ENCODE measurements at regions not wholly inside any gene's neighbourhood (a gene's known extent, or its start where the extent isn't known, plus 50 kb on each side); places are given as distances from the start of the nearest gene placed in this dataset.

DNA sequence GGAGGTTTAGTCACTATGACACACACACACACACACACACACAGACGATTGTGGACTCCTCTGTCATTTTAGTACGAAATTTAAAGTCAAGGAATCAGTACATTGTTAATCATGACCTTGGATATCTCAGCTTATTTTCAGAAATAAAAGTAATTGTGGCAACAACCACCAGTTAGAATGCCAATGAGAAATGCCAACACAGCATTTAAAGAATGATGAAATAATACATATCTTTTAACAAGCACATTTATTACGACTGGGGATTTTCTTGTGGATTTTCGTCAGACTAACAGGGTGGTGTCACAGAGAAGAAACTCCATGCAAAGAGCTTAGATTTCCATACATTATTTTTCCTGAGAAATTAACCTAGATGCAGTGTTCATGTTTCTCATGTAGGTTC lies 1289.4 kb downstream of the AACS start:
- Histone ChIP-seq H3K9me3 (peaks cover 0 to 39% (median 13%) of the 10 kb centered on the region in 8 donors), H3K4me3 (no peak overlapping the region), H3K4me1 (no peaks in the 10 kb centered on the region), H3K36me3 (no peaks in the 10 kb centered on the region), H3K27me3 (replicated peaks in 1 of 7) (no peaks in the 10 kb centered on the region), H3K27ac (no peak overlapping the region)
- DNase-seq: no peak
- TF ChIP-seq POLR2AphosphoS5 (IDR thresholded peaks at IDR 0.05) (no peak), POLR2A (IDR thresholded peaks at IDR 0.05) (no peak)
- TF ChIP-seq, protein P1, sequence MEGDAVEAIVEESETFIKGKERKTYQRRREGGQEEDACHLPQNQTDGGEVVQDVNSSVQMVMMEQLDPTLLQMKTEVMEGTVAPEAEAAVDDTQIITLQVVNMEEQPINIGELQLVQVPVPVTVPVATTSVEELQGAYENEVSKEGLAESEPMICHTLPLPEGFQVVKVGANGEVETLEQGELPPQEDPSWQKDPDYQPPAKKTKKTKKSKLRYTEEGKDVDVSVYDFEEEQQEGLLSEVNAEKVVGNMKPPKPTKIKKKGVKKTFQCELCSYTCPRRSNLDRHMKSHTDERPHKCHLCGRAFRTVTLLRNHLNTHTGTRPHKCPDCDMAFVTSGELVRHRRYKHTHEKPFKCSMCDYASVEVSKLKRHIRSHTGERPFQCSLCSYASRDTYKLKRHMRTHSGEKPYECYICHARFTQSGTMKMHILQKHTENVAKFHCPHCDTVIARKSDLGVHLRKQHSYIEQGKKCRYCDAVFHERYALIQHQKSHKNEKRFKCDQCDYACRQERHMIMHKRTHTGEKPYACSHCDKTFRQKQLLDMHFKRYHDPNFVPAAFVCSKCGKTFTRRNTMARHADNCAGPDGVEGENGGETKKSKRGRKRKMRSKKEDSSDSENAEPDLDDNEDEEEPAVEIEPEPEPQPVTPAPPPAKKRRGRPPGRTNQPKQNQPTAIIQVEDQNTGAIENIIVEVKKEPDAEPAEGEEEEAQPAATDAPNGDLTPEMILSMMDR (IDR thresholded peaks at IDR 0.05 in 8 of 11, conservative IDR thresholded peaks at IDR 0.05 in 3 of 11): no peak
- WGBS, 5 donors: 61 to 80% (median 69%) methylated on average over 4 of the region's 4 CpGs
- intact Hi-C loops (cut with DNase I; ENCODE audit: low total_unique reads): no loop called here

DNA sequence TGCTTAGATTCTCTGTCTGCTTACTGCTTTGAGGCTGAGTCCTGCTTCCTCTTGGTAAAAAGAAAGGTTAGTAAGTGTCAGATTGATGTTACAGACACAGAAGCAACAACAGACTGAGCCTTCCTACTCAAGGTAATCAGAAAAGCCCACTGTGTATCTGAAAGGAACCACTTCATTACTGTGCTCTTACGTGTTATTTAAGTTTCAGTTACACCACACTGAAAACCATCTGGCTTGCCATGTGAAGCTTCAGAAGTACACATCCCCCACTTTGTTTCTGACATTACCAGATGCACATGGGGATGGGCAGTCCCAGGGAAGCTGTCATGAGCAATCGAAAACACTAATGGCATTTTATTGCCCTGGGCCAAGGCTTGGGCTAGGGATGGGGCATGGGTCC lies 1290.1 kb downstream of the AACS start:
- no peaks in the 10 kb centered on the region for H3K4me1 ChIP-seq
- 72 to 85% (median 76%) methylated on average over 2 of the region's 2 CpGs for whole genome bisulfite sequencing, 5 donors

DNA sequence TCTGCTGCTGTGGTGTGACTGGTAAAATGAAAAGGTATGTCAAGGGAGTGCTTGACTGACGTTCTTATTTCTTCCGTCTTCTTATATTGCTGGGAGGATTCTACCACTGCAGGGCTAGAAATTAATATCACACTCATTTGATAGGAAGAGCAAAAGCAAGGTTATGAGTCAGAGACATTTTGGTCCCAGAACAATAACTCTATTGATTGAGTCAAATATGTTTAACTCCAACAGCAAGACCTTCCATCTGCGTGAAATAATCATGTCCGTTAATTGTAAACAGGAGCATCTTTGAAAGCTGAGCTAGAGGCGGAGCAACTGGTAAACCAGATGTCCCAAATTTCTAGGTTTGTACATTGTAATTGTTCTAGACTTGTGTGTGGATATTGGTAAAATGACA lies 1293.6 kb downstream of the AACS start:
- Histone ChIP-seq H3K27ac (no peak overlapping the region), H3K4me3 (no peak overlapping the region), H3K9me3 (peaks cover 0 to 26% (median 15%) of the 10 kb centered on the region in 8 donors), H3K4me1 (no peaks in the 10 kb centered on the region), H3K36me3 (no peaks in the 10 kb centered on the region), H3K27me3 (replicated peaks in 1 of 7) (no peaks in the 10 kb centered on the region)
- 88 to 94% (median 88%) methylated on average over 5 of the region's 5 CpGs for WGBS, 5 donors
- DNase-seq: no peak
- TF ChIP-seq, protein P1 (IDR thresholded peaks at IDR 0.05 in 8 of 11, conservative IDR thresholded peaks at IDR 0.05 in 3 of 11): no peak
- no peak for TF ChIP-seq POLR2A (IDR thresholded peaks at IDR 0.05)
- intact Hi-C loops (cut with DNase I; ENCODE audit: low total_unique reads): no loop called here

More for the DNA sequence above, 1290.1 kb downstream of the AACS start:
- Histone ChIP-seq H3K9me3 (peaks cover 0 to 31% (median 13%) of the 10 kb centered on the region in 8 donors), H3K36me3 (no peaks in the 10 kb centered on the region), H3K27ac (no peak overlapping the region), H3K4me3 (no peak overlapping the region), H3K27me3 (replicated peaks in 1 of 7) (no peaks in the 10 kb centered on the region)
- no peak for DNase-seq
- intact Hi-C loops (cut with DNase I; ENCODE audit: low total_unique reads): no loop called here
- TF ChIP-seq, protein P1 (IDR thresholded peaks at IDR 0.05 in 8 of 11, conservative IDR thresholded peaks at IDR 0.05 in 3 of 11): no peak
- TF ChIP-seq POLR2A (IDR thresholded peaks at IDR 0.05) (no peak), POLR2AphosphoS5 (IDR thresholded peaks at IDR 0.05) (no peak)

DNA sequence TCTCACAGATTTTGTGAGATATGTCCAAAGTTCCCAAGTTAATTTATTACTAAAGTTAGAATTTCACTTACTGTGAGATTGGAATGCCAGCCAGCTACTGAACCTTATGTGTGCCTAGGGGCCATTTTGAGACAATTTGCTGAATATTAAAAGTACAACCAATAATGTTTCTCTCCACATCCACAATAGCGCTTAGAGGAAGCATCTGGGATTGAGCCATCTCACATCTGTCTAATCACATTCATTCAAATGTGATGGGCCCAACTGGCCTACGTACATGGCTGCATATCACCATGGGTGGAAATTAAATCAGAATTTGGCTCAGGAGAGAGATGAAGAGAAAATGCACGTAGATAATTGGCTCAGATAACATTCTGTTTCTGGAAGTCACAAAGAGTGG lies 1294.0 kb downstream of the AACS start:
- DNase-seq: no peak
- TF ChIP-seq POLR2A (IDR thresholded peaks at IDR 0.05) (no peak), POLR2AphosphoS5 (IDR thresholded peaks at IDR 0.05) (no peak)
- TF ChIP-seq, protein P1 (IDR thresholded peaks at IDR 0.05 in 8 of 11, conservative IDR thresholded peaks at IDR 0.05 in 3 of 11): no peak
- intact Hi-C loops (cut with DNase I; ENCODE audit: low total_unique reads): no loop called here
- no peak overlapping the region for H3K27ac ChIP-seq
- H3K9me3 ChIP-seq: peaks cover 0 to 25% (median 15%) of the 10 kb centered on the region in 8 donors
- no peak overlapping the region for H3K4me3 ChIP-seq
- 70 to 88% (median 76%) methylated on average over 3 of the region's 3 CpGs for WGBS, 5 donors
- H3K4me1 ChIP-seq: no peaks in the 10 kb centered on the region
- H3K36me3 ChIP-seq: no peaks in the 10 kb centered on the region
- H3K27me3 ChIP-seq (replicated peaks in 1 of 7): no peaks in the 10 kb centered on the region
